Posterior cingulate gyrus (tissue), 11 donors: ENCODE measurements at regions not wholly inside any gene's neighbourhood (a gene's known extent, or its start where the extent isn't known, plus 50 kb on each side); places are given as distances from the start of the nearest gene placed in this dataset.

Source experiments
- DNase-seq, 10 donors: peaks; one replicate each; pipeline versions ENCODE4 v3.0.0 to v3.0.0-alpha.2; 2020 to 2021; ENCODE audit warnings: mixed read lengths in 3 of 10
- intact Hi-C: fragments of 100-400 bp; cut with DNase I; formaldehyde crosslinking; loops from one replicate; pipeline ENCODE4 v1.15.1; 2023

- DNase-seq, result no peak
- intact Hi-C loops, result no loop called here
These were observed 206.5 kb upstream of the BTBD3 start for GRCh38 chr20:11711214-11711613.

- intact Hi-C loops, result no loop called here
- no peak for DNase-seq
These were observed 205.0 kb upstream of the BTBD3 start for GRCh38 chr20:11712639-11713160.

GRCh38 chr20:11714886-11715285, 202.8 kb upstream of the BTBD3 start:
- no peak for DNase-seq
- intact Hi-C loops, result no loop called here

GRCh38 chr20:11716239-11716944, 201.3 kb upstream of the BTBD3 start:
- intact Hi-C loops, result no loop called here
- no peak for DNase-seq

GRCh38 chr20:11716945-11717248, 200.8 kb upstream of the BTBD3 start:
- intact Hi-C loops, result no loop called here
- DNase-seq, result no peak

GRCh38 chr20:11717562-11717961, 200.1 kb upstream of the BTBD3 start:
- intact Hi-C loops, result no loop called here
- no peak for DNase-seq

- intact Hi-C loops, result no loop called here
- DNase-seq, result no peak
These were observed 199.1 kb upstream of the BTBD3 start for GRCh38 chr20:11718474-11719094.

- no peak for DNase-seq
These were observed 198.5 kb upstream of the BTBD3 start for GRCh38 chr20:11719153-11719552.

GRCh38 chr20:11721411-11721810, 196.3 kb upstream of the BTBD3 start:
- no peak for DNase-seq
- intact Hi-C loops, result no loop called here

More at GRCh38 chr20:11719153-11719552, 198.5 kb upstream of the BTBD3 start:
- intact Hi-C loops, result no loop called here

GRCh38 chr20:11724097-11724496, 193.6 kb upstream of the BTBD3 start:
- no peak for DNase-seq
- intact Hi-C loops, result no loop called here

GRCh38 chr20:11726026-11726425, 191.7 kb upstream of the BTBD3 start:
- no peak for DNase-seq
- intact Hi-C loops, result no loop called here

- intact Hi-C loops, result no loop called here
- DNase-seq, result no peak
These were observed 190.0 kb upstream of the BTBD3 start for GRCh38 chr20:11727708-11728107.

GRCh38 chr20:11728937-11729336, 188.8 kb upstream of the BTBD3 start:
- DNase-seq, result no peak
- intact Hi-C loops, result no loop called here

- intact Hi-C loops, result no loop called here
- no peak for DNase-seq
These were observed 187.9 kb upstream of the BTBD3 start for GRCh38 chr20:11729806-11730205.

- intact Hi-C loops, result no loop called here
- DNase-seq, result no peak
These were observed 183.3 kb upstream of the BTBD3 start for GRCh38 chr20:11734431-11734830.

- intact Hi-C loops, result no loop called here
- DNase-seq, result no peak
These were observed 178.8 kb upstream of the BTBD3 start for GRCh38 chr20:11738852-11739251.

GRCh38 chr20:11740975-11741374, 176.7 kb upstream of the BTBD3 start:
- no peak for DNase-seq
- intact Hi-C loops, result no loop called here

GRCh38 chr20:11745145-11745544, 172.5 kb upstream of the BTBD3 start:
- DNase-seq, result no peak
- intact Hi-C loops, result no loop called here

GRCh38 chr20:11748436-11748835, 169.3 kb upstream of the BTBD3 start:
- intact Hi-C loops, result no loop called here

GRCh38 chr20:11752336-11752735, 165.4 kb upstream of the BTBD3 start:
- DNase-seq, result no peak
- intact Hi-C loops, result no loop called here

More at GRCh38 chr20:11748436-11748835, 169.3 kb upstream of the BTBD3 start:
- no peak for DNase-seq

GRCh38 chr20:11753155-11753554, 164.5 kb upstream of the BTBD3 start:
- DNase-seq, result no peak
- intact Hi-C loops, result no loop called here

GRCh38 chr20:11754451-11754850, 163.2 kb upstream of the BTBD3 start:
- intact Hi-C loops, result no loop called here
- no peak for DNase-seq
